Esophagus squamous epithelium (tissue), 5 donors: ENCODE measurements at regions not wholly inside any gene's neighbourhood (a gene's known extent, or its start where the extent isn't known, plus 50 kb on each side); places are given as distances from the start of the nearest gene placed in this dataset.

Source experiments
- DNase-seq: peaks from one replicate; lab custom pipeline; 2025; lab: John Stamatoyannopoulos, UW
- H3K27ac ChIP-seq, 4 donors: fragments of 200-600 bp; sonication (generic); one replicate each; pipeline ENCODE4 v1.5.1; 2016 to 2019; ENCODE audit warnings: mild to moderate bottlenecking in 1 of 4
- H3K27me3 ChIP-seq, 4 donors: fragments of 200-600 bp; sonication (generic); 1 replicate in 3 of 4; 2 replicates in 1 of 4; pipeline versions ENCODE4 v1.5.1 to v1.6.0; 2017 to 2021; ENCODE audit warnings: antibody characterized with exemption in 1 of 4
- H3K36me3 ChIP-seq, 3 donors: fragments of 200-600 bp; sonication (generic); one replicate each; pipeline ENCODE4 v1.5.1; 2016 to 2019
- H3K4me1 ChIP-seq, 3 donors: fragments of 200-600 bp; sonication (generic); one replicate each; pipeline ENCODE4 v1.5.1; 2017 to 2019
- H3K4me3 ChIP-seq, 4 donors: fragments of 200-600 bp; sonication (generic); 1 replicate in 3 of 4; 2 replicates in 1 of 4; pipeline ENCODE4 v1.5.1; 2016 to 2019; ENCODE audit warnings: mild to moderate bottlenecking in 2 of 4, moderate library complexity in 1 of 4
- H3K9me3 ChIP-seq, 3 donors: fragments of 200-600 bp; sonication (generic); one replicate each; pipeline ENCODE4 v1.5.1; 2016 to 2019
- CTCF ChIP-seq, 6 experiments: fragments of 450-650 bp in 4 of 6; fragments of 200-600 bp in 2 of 6; sonication (generic) in 2 of 6; IDR thresholded peaks; one replicate each; pipeline ENCODE4 v1.5.1; 2016 to 2019; ENCODE audit warnings: antibody characterized with exemption in 6 of 6, mild to moderate bottlenecking in 4 of 6, moderate library complexity in 4 of 6
- POLR2A ChIP-seq, 4 donors: fragments of 450-650 bp; IDR thresholded peaks; one replicate each; pipeline ENCODE4 v1.6.1; 2017; ENCODE audit warnings: antibody characterized with exemption in 4 of 4, mild to moderate bottlenecking in 4 of 4, moderate library complexity in 3 of 4
- WGBS, 2 donors: methylation state at CpG; one replicate each; pipeline ENCODE4 v1.1.5; 2018; 5-methylcytosine and 5-hydroxymethylcytosine counted together
- intact Hi-C: fragments of 100-400 bp; cut with DNase I; formaldehyde crosslinking; loops from one replicate; pipeline ENCODE4 v1.15.0; 2022
- donor health status: DM: yes; HTN: yes; CAD: no.

- 73 to 77% methylated on average over 4 of the region's 4 CpGs for WGBS, 2 donors
- intact Hi-C loops = no loop called here
- Histone ChIP-seq H3K27me3 (no peaks in the 10 kb centered on the region), H3K4me3 (no peak overlapping the region), H3K9me3 (no peaks in the 10 kb centered on the region), H3K36me3 (no peaks in the 10 kb centered on the region), H3K4me1 (no peaks in the 10 kb centered on the region), H3K27ac (no peak overlapping the region)
- no peak for DNase-seq
- TF ChIP-seq CTCF (IDR thresholded peaks at IDR 0.05) (no peak), POLR2A (IDR thresholded peaks at IDR 0.05) (no peak)
These were observed 172.3 kb upstream of the C1QTNF7 start for GRCh38 chr4:15255537-15255936.

- Histone ChIP-seq H3K27me3 (no peaks in the 10 kb centered on the region), H3K27ac (no peak overlapping the region), H3K9me3 (no peaks in the 10 kb centered on the region), H3K4me1 (peaks cover 0 to 3% (median 0%) of the 10 kb centered on the region in 3 donors), H3K36me3 (no peaks in the 10 kb centered on the region), H3K4me3 (no peak overlapping the region)
- intact Hi-C loops = no loop called here
- WGBS, 2 donors = 46 to 47% methylated on average over 5 of the region's 5 CpGs
- no peak for DNase-seq
- TF ChIP-seq CTCF (IDR thresholded peaks at IDR 0.05) (no peak), POLR2A (IDR thresholded peaks at IDR 0.05) (no peak)
These were observed 167.1 kb upstream of the C1QTNF7 start for GRCh38 chr4:15260758-15261157.

- Histone ChIP-seq H3K9me3 (no peaks in the 10 kb centered on the region), H3K27me3 (no peaks in the 10 kb centered on the region), H3K4me3 (no peak overlapping the region), H3K36me3 (no peaks in the 10 kb centered on the region), H3K4me1 (peaks cover 0 to 3% (median 0%) of the 10 kb centered on the region in 3 donors), H3K27ac (no peak overlapping the region)
- intact Hi-C loops = no loop called here
- DNase-seq = no peak
- no peak for TF ChIP-seq POLR2A (IDR thresholded peaks at IDR 0.05)
- TF ChIP-seq CTCF (IDR thresholded peaks at IDR 0.05) = no peak
These were observed 165.4 kb upstream of the C1QTNF7 start for GRCh38 chr4:15262396-15262795.

GRCh38 chr4:15270201-15270600 lies 157.6 kb upstream of the C1QTNF7 start:
- peaks cover 0 to 18% (median 16%) of the 10 kb centered on the region in 3 donors for H3K9me3 ChIP-seq

GRCh38 chr4:15286041-15286440 lies 141.8 kb upstream of the C1QTNF7 start:
- no peaks in the 10 kb centered on the region for H3K27me3 ChIP-seq
- no peaks in the 10 kb centered on the region for H3K36me3 ChIP-seq
- H3K4me3 ChIP-seq = no peak overlapping the region
- no peak for DNase-seq
- H3K9me3 ChIP-seq = no peaks in the 10 kb centered on the region
- intact Hi-C loops = no loop called here
- TF ChIP-seq CTCF (IDR thresholded peaks at IDR 0.05) (no peak), POLR2A (IDR thresholded peaks at IDR 0.05) (no peak)
- WGBS, 2 donors = 91 to 92% methylated on average over 2 of the region's 2 CpGs
- H3K4me1 ChIP-seq = no peaks in the 10 kb centered on the region
- no peak overlapping the region for H3K27ac ChIP-seq

More at GRCh38 chr4:15270201-15270600, 157.6 kb upstream of the C1QTNF7 start:
- Histone ChIP-seq H3K4me1 (no peaks in the 10 kb centered on the region), H3K27me3 (no peaks in the 10 kb centered on the region), H3K27ac (no peak overlapping the region), H3K4me3 (no peak overlapping the region), H3K36me3 (no peaks in the 10 kb centered on the region)
- TF ChIP-seq POLR2A (IDR thresholded peaks at IDR 0.05) (no peak), CTCF (IDR thresholded peaks at IDR 0.05) (no peak)
- DNase-seq = no peak
- intact Hi-C loops = no loop called here
- 89 to 91% methylated on average over 2 of the region's 2 CpGs for WGBS, 2 donors
